ENCODE measurements at regions not wholly inside any gene's neighbourhood (a gene's known extent, or its start where the extent isn't known, plus 50 kb on each side); places are given as distances from the start of the nearest gene placed in this dataset.
A peak's percentile ranks its signal among the peaks of the same experiment; 100 is the strongest.

DNA sequence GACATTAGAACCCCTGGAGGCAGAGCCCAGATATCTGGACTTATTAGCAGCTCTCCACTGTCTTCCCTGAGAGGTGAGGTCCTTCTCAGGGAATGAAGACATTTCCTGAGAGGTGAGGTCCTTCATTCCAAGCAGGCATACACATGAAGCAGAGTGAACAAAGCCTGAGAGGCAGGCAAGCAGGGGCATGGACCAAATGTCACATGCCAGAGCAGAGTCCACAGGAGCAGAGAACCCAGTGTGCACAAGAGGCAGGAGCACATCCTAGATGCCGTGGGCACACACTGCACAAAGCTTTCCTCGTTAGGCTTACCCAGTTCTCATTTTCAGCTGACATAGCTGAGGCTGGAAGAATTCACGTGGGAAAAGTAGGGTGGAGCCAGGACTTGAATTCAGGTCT is 759.9 kb upstream of the HS6ST1 start:
- Histone ChIP-seq H3K9ac (no peak overlapping the region), H3K36me3 (no peaks in the 10 kb centered on the region), H4K20me1 (no peaks in the 10 kb centered on the region), H3K4me2 (no peak overlapping the region), H3K4me1 (no peaks in the 10 kb centered on the region), H3K27me3 (no peaks in the 10 kb centered on the region), H3K4me3 (no peak overlapping the region), H3K9me3 (no peaks in the 10 kb centered on the region), H3K27ac (no peak overlapping the region)
- TF ChIP-seq Cebpa-rat (IDR thresholded peaks at IDR 0.05) = no peak

DNA sequence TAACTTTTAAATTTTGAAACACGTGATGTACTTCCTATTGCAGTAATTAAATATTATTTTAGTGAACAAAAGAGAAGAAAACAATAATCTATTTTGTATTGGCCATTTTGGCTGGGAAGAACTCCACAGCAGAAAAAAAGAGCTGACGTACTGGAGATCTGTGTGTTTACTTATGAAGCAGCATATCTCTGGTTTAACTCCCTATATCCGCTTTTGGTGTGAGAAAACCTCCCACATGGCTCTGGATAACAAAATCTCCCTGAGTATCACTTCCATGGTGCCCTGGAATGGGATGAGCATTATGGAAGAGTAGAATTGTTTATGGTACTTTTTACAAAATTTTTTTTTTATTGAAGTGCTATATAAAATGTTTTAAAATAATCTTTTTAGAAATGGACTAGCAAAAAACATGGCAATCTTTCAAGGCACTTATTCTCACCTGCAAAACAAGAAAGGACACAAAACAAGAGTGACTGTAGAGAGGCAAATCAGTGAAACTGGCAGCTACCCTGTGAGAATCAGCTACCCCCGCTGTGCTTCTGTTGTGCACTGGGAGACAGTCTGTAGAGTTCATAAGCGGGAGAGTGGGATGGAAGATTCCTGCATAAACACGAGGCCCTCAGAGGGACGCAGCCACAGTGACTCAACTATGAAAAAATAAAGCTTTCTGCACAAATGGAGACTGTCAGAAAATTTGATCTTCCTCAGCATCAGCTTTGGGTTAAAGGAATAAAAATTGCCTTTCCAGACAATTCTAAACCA is 762.2 kb upstream of the HS6ST1 start:
- no peak overlapping the region for H3K4me3 ChIP-seq
- no peaks in the 10 kb centered on the region for H3K4me1 ChIP-seq
- H3K9me3 ChIP-seq = no peaks in the 10 kb centered on the region
- TF ChIP-seq Cebpa-rat (IDR thresholded peaks at IDR 0.05) = no peak
- no peaks in the 10 kb centered on the region for H4K20me1 ChIP-seq
- no peaks in the 10 kb centered on the region for H3K36me3 ChIP-seq
- H3K27me3 ChIP-seq = no peaks in the 10 kb centered on the region
- H3K4me2 ChIP-seq = no peak overlapping the region
- H3K27ac ChIP-seq = no peak overlapping the region
- no peak overlapping the region for H3K9ac ChIP-seq

DNA sequence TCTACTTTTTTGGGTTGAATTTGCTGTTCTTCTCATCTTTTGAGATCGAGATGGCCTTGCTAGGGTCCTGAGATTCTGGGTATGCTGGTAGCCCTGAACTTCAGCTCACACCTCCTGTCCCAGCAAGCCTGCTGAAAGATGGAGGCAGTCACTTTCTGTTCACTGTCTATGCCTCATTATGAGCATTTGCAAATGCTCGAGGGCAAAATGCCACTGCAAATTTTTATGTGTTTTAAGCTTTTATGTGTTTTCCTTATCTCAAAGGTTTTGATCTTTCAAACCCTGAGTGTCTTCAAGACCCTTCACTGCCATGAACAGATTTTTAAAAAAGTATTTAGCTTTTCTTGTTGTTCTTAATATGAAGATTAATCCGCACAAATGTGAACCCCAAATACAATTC is 766.7 kb upstream of the HS6ST1 start:
- no peaks in the 10 kb centered on the region for H3K36me3 ChIP-seq
- no peak overlapping the region for H3K4me3 ChIP-seq
- H3K27ac ChIP-seq = no peak overlapping the region
- peaks cover 9% of the 10 kb centered on the region for H3K4me1 ChIP-seq
- no peaks in the 10 kb centered on the region for H4K20me1 ChIP-seq
- no peaks in the 10 kb centered on the region for H3K9me3 ChIP-seq
- no peak overlapping the region for H3K9ac ChIP-seq
- no peaks in the 10 kb centered on the region for H3K27me3 ChIP-seq
- H3K4me2 ChIP-seq = no peak overlapping the region
- no peak for TF ChIP-seq Cebpa-rat (IDR thresholded peaks at IDR 0.05)

DNA sequence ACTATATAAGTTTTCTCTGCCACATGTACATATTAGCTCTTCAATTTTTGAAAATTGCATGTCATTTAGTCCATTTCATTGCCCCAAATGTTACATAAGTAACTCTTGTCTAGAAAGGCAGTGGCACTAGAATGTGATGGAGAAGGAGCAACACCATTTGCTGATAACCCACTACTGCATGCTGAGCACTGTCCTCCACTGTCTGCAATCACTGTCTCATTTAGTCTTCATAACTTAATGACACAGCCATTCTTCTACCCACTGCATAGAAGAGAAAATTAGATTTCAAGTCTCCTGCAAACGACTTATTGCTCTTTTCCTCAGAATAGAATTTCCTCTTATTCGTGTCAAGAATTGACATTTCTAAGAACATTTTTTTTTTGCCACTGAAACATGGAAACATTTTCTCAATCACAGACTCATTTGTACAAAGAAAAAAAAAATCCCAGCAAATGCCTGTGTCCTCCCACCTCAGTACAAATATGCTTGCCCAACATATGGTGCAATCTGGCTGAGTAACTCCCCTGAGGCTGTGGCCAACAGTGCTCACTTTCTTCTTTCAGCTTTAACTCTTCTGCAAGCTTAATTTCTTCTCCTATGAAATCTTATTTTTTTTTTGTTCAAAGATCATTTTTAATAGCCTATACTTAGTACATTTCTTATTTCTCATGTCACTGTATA is 768.6 kb upstream of the HS6ST1 start:
- TF ChIP-seq Cebpa-rat (IDR thresholded peaks at IDR 0.05) = 0 out of 2 replicates have a peak, but pooled peaks have one; percentile 15
- no peak overlapping the region for H3K4me3 ChIP-seq
- H3K4me1 ChIP-seq = peaks cover 9% of the 10 kb centered on the region
- no peaks in the 10 kb centered on the region for H3K36me3 ChIP-seq
- H3K27me3 ChIP-seq = no peaks in the 10 kb centered on the region
- H3K4me2 ChIP-seq = no peak overlapping the region
- no peak overlapping the region for H3K9ac ChIP-seq
- H3K27ac ChIP-seq = no peak overlapping the region
- H4K20me1 ChIP-seq = no peaks in the 10 kb centered on the region
- no peaks in the 10 kb centered on the region for H3K9me3 ChIP-seq

- Histone ChIP-seq H3K36me3 (no peaks in the 10 kb centered on the region), H3K9me3 (no peaks in the 10 kb centered on the region), H3K4me3 (no peak overlapping the region), H3K4me2 (no peak overlapping the region), H3K27me3 (no peaks in the 10 kb centered on the region), H4K20me1 (no peaks in the 10 kb centered on the region), H3K9ac (no peak overlapping the region), H3K27ac (no peak overlapping the region), H3K4me1 (peaks cover 9% of the 10 kb centered on the region)
- no peak for TF ChIP-seq Cebpa-rat (IDR thresholded peaks at IDR 0.05)
Measured at GRCh38 chr2:129091620-129092019, 773.0 kb upstream of the HS6ST1 start.

- TF ChIP-seq Cebpa-rat (IDR thresholded peaks at IDR 0.05) = no peak
- Histone ChIP-seq H3K4me3 (no peak overlapping the region), H3K36me3 (no peaks in the 10 kb centered on the region), H3K27me3 (no peaks in the 10 kb centered on the region), H3K9ac (no peak overlapping the region), H3K27ac (no peak overlapping the region), H4K20me1 (no peaks in the 10 kb centered on the region), H3K4me1 (peaks cover 3% of the 10 kb centered on the region), H3K9me3 (no peaks in the 10 kb centered on the region), H3K4me2 (no peak overlapping the region)
Measured at GRCh38 chr2:129092956-129093355, 774.3 kb upstream of the HS6ST1 start.

DNA sequence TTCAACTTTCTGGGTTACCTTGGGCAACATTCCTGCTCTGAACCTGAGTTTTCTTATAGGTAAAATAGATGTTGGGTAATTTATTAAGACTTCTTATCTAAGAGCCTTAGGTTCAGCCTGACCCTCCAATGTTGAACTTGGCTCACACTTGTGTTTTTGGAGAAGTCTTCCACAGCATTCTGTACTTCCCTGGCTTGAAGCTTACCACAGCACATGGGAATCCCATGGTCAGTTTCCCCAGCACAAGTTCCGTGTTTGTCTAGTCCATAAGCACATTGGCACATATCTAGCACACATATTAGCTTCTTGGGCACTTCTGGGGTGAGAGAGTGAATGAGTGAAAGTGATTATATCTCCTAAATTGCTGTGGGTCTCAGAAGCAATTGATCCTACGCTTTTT is 782.5 kb upstream of the HS6ST1 start:
- H3K4me1 ChIP-seq = peaks cover 5% of the 10 kb centered on the region

GRCh38 chr2:129103936-129104878 is 785.5 kb upstream of the HS6ST1 start:
- H3K27me3 ChIP-seq = no peaks in the 10 kb centered on the region
- H3K36me3 ChIP-seq = no peaks in the 10 kb centered on the region
- no peak overlapping the region for H3K27ac ChIP-seq
- H3K9ac ChIP-seq = no peak overlapping the region
- peaks cover 30% of the 10 kb centered on the region for H3K4me1 ChIP-seq
- no peaks in the 10 kb centered on the region for H3K9me3 ChIP-seq
- H4K20me1 ChIP-seq = no peaks in the 10 kb centered on the region
- H3K4me3 ChIP-seq = no peak overlapping the region
- no peak for TF ChIP-seq Cebpa-rat (IDR thresholded peaks at IDR 0.05)
- H3K4me2 ChIP-seq = no peak overlapping the region

More for the DNA sequence above, 782.5 kb upstream of the HS6ST1 start:
- H3K27me3 ChIP-seq = no peaks in the 10 kb centered on the region
- no peak overlapping the region for H3K9ac ChIP-seq
- no peak overlapping the region for H3K4me3 ChIP-seq
- no peak for TF ChIP-seq Cebpa-rat (IDR thresholded peaks at IDR 0.05)
- no peak overlapping the region for H3K27ac ChIP-seq
- H3K4me2 ChIP-seq = no peak overlapping the region
- no peaks in the 10 kb centered on the region for H4K20me1 ChIP-seq
- no peaks in the 10 kb centered on the region for H3K9me3 ChIP-seq
- H3K36me3 ChIP-seq = no peaks in the 10 kb centered on the region

DNA sequence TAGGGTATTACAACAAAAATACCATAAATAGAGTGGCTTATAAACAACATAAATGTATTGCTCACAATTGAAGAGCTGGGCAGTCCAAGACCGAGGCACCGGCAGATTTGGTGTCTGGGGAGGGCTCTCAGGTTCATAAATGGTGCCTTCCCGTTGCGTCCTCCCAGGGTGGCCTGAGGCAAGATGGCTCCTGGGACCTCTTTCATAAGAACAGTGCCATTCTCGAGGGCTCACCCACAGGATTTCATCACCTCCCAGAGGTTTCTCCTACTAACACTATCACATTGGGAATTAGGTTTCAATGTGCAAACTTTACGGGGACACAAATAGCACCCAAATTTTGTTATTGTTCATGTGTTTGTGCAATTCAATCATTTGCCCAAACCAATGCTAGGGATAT is 793.5 kb upstream of the HS6ST1 start:
- TF ChIP-seq Cebpa-rat (IDR thresholded peaks at IDR 0.05) = no peak
- Histone ChIP-seq H3K36me3 (no peaks in the 10 kb centered on the region), H3K4me3 (no peak overlapping the region), H3K9ac (no peak overlapping the region), H3K27me3 (no peaks in the 10 kb centered on the region), H4K20me1 (no peaks in the 10 kb centered on the region), H3K27ac (no peak overlapping the region), H3K4me2 (no peak overlapping the region), H3K4me1 (peaks cover 15% of the 10 kb centered on the region), H3K9me3 (no peaks in the 10 kb centered on the region)

Measured in BLaER1 (cell line).